ENCODE measurements at regions not wholly inside any gene's neighbourhood (a gene's known extent, or its start where the extent isn't known, plus 50 kb on each side); places are given as distances from the start of the nearest gene placed in this dataset.

DNA sequence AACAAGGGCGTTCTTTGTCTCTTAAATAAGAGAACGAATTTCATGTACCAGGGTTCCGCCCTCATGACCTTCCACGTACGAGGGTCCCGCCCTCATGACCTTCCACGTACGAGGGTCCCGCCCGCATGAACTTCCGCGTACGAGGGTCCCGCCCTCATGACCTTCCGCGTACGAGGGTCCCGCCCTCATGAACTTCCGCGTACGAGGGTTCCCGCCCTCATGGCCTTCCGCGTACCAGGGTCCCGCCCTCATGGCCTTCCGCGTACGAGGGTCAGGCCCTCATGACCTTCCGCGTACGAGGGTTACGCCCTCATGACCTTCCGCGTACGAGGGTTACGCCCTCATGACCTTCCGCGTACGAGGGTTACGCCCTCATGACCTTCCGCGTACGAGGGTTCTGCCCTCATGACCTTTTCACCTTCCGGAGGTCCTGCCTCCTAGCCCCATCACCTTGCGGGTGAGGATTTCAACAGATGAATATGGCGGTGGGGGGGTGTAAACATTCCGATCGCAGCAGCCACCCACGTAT lies 273.9 kb upstream of the ADAMTS16 start:
- TF ChIP-seq SP1 (IDR thresholded peaks at IDR 0.05) (no peak), SUZ12 (IDR thresholded peaks at IDR 0.05) (no peak), NFRKB (IDR thresholded peaks at IDR 0.05) (no peak), FOXM1 (IDR thresholded peaks at IDR 0.05; ENCODE audit: borderline replicate concordance) (no peak), TARDBP (IDR thresholded peaks at IDR 0.05) (no peak), ZNF384 (IDR thresholded peaks at IDR 0.05) (no peak), FOXK2 (IDR thresholded peaks at IDR 0.05) (no peak), HDGF (IDR thresholded peaks at IDR 0.05; ENCODE audit: borderline replicate concordance) (no peak), FOXA1 (IDR thresholded peaks at IDR 0.05) (no peak)
- TF ChIP-seq, protein P1, sequence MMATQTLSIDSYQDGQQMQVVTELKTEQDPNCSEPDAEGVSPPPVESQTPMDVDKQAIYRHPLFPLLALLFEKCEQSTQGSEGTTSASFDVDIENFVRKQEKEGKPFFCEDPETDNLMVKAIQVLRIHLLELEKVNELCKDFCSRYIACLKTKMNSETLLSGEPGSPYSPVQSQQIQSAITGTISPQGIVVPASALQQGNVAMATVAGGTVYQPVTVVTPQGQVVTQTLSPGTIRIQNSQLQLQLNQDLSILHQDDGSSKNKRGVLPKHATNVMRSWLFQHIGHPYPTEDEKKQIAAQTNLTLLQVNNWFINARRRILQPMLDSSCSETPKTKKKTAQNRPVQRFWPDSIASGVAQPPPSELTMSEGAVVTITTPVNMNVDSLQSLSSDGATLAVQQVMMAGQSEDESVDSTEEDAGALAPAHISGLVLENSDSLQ (IDR thresholded peaks at IDR 0.05) = no peak

Measured in HEK293T (cell line).